H7 (cell line): ENCODE measurements at regions not wholly inside any gene's neighbourhood (a gene's known extent, or its start where the extent isn't known, plus 50 kb on each side); places are given as distances from the start of the nearest gene placed in this dataset.
A peak's percentile ranks its signal among the peaks of the same experiment; 100 is the strongest.

Experiments
- DNase-seq: peaks from one replicate; pipeline ENCODE4 v3.0.0; 2012
- H3K27me3 ChIP-seq: 2 replicates; pipeline ENCODE4 v1.6.0; 2011; ENCODE audit warnings: mild to moderate bottlenecking, low read length; ENCODE audit not compliant: control insufficient read depth, insufficient read depth
- H3K36me3 ChIP-seq: replicated peaks from 2 replicates; pipeline ENCODE4 v1.5.1; 2011; ENCODE audit warnings: low read length; ENCODE audit not compliant: control insufficient read depth, insufficient read depth
- H3K4me3 ChIP-seq: 2 replicates; pipeline ENCODE4 v1.5.1; 2011; ENCODE audit warnings: low read depth, mild to moderate bottlenecking, control low read depth, low read length, moderate library complexity; ENCODE audit not compliant: insufficient read depth

- DNase-seq: no peak
Measured at GRCh38 chr2:61774351-61774750, 79.5 kb downstream of the FAM161A start.

GRCh38 chr2:61771904-61772845 lies 81.7 kb downstream of the FAM161A start:
- H3K4me3 ChIP-seq: no peak overlapping the region
- no peaks in the 10 kb centered on the region for H3K36me3 ChIP-seq
- no peak for DNase-seq
- no peaks in the 10 kb centered on the region for H3K27me3 ChIP-seq

More at GRCh38 chr2:61774351-61774750, 79.5 kb downstream of the FAM161A start:
- Histone ChIP-seq H3K4me3 (no peak overlapping the region), H3K27me3 (no peaks in the 10 kb centered on the region), H3K36me3 (no peaks in the 10 kb centered on the region)

GRCh38 chr2:61770746-61771145 lies 83.1 kb downstream of the FAM161A start:
- Histone ChIP-seq H3K36me3 (no peaks in the 10 kb centered on the region), H3K27me3 (no peaks in the 10 kb centered on the region), H3K4me3 (no peak overlapping the region)
- no peak for DNase-seq

GRCh38 chr2:61770298-61770697 lies 83.6 kb downstream of the FAM161A start:
- no peak for DNase-seq
- H3K4me3 ChIP-seq: no peak overlapping the region
- no peaks in the 10 kb centered on the region for H3K36me3 ChIP-seq
- no peaks in the 10 kb centered on the region for H3K27me3 ChIP-seq

- Histone ChIP-seq H3K27me3 (no peaks in the 10 kb centered on the region), H3K4me3 (no peak overlapping the region), H3K36me3 (no peaks in the 10 kb centered on the region)
- DNase-seq: no peak
Measured at GRCh38 chr2:61769093-61769675, 84.7 kb downstream of the FAM161A start.

- H3K4me3 ChIP-seq: peak overlapping the region; percentile 68
- DNase-seq: peak; percentile 95
- no peaks in the 10 kb centered on the region for H3K27me3 ChIP-seq
- no peaks in the 10 kb centered on the region for H3K36me3 ChIP-seq
Measured at GRCh38 chr2:61764035-61764800, 89.6 kb downstream of the FAM161A start.

GRCh38 chr2:61763605-61764034 lies 90.2 kb downstream of the FAM161A start:
- DNase-seq: no peak
- Histone ChIP-seq H3K36me3 (no peaks in the 10 kb centered on the region), H3K27me3 (no peaks in the 10 kb centered on the region), H3K4me3 (peak overlapping the region; percentile 48)

GRCh38 chr2:61762292-61762691 lies 91.6 kb downstream of the FAM161A start:
- H3K4me3 ChIP-seq: no peak overlapping the region

GRCh38 chr2:61759718-61760117 lies 94.1 kb downstream of the FAM161A start:
- Histone ChIP-seq H3K36me3 (no peaks in the 10 kb centered on the region), H3K27me3 (no peaks in the 10 kb centered on the region), H3K4me3 (no peak overlapping the region)
- no peak for DNase-seq

More at GRCh38 chr2:61762292-61762691, 91.6 kb downstream of the FAM161A start:
- no peak for DNase-seq
- Histone ChIP-seq H3K36me3 (no peaks in the 10 kb centered on the region), H3K27me3 (no peaks in the 10 kb centered on the region)

- no peak for DNase-seq
- Histone ChIP-seq H3K27me3 (no peaks in the 10 kb centered on the region), H3K4me3 (no peak overlapping the region), H3K36me3 (no peaks in the 10 kb centered on the region)
Measured at GRCh38 chr2:61759005-61759404, 94.9 kb downstream of the FAM161A start.

GRCh38 chr2:61758159-61758558 lies 95.7 kb downstream of the FAM161A start:
- H3K27me3 ChIP-seq: no peaks in the 10 kb centered on the region
- no peaks in the 10 kb centered on the region for H3K36me3 ChIP-seq
- no peak overlapping the region for H3K4me3 ChIP-seq
- no peak for DNase-seq

- H3K4me3 ChIP-seq: no peak overlapping the region
- H3K36me3 ChIP-seq: no peaks in the 10 kb centered on the region
- no peaks in the 10 kb centered on the region for H3K27me3 ChIP-seq
- DNase-seq: no peak
Measured at GRCh38 chr2:61753512-61753911, 100.3 kb downstream of the FAM161A start.

GRCh38 chr2:61750624-61751023 lies 103.2 kb downstream of the FAM161A start:
- no peaks in the 10 kb centered on the region for H3K36me3 ChIP-seq
- DNase-seq: no peak
- no peaks in the 10 kb centered on the region for H3K27me3 ChIP-seq
- no peak overlapping the region for H3K4me3 ChIP-seq

GRCh38 chr2:61742955-61743354 lies 110.9 kb downstream of the FAM161A start:
- Histone ChIP-seq H3K27me3 (no peaks in the 10 kb centered on the region), H3K4me3 (no peak overlapping the region), H3K36me3 (no peaks in the 10 kb centered on the region)
- no peak for DNase-seq
